22Rv1 (cell line): ENCODE measurements at regions not wholly inside any gene's neighbourhood (a gene's known extent, or its start where the extent isn't known, plus 50 kb on each side); places are given as distances from the start of the nearest gene placed in this dataset.

ENCODE experiments used
- H3K27ac ChIP-seq: fragments of 450-650 bp; 2 replicates; pipeline ENCODE4 v1.5.1; 2017
- CTCF ChIP-seq: fragments of 450-650 bp; IDR thresholded peaks from 2 replicates; pipeline ENCODE4 v1.5.1; 2017; ENCODE audit warnings: mild to moderate bottlenecking
- ZFX ChIP-seq: fragments of 450-650 bp; IDR thresholded peaks from 2 replicates; pipeline ENCODE4 v1.6.1; 2017; ENCODE audit warnings: antibody characterized with exemption, borderline replicate concordance

- no peak overlapping the region; the same call in 1 of the 2 replicates for H3K27ac ChIP-seq
- no peak for TF ChIP-seq CTCF
- TF ChIP-seq ZFX: no peak
These were observed 79.0 kb downstream of the MRPL14 start for GRCh38 chr6:44048277-44048676.

- TF ChIP-seq ZFX (no peak), CTCF (no peak)
- no peak overlapping the region for H3K27ac ChIP-seq
These were observed 79.5 kb downstream of the MRPL14 start for GRCh38 chr6:44047801-44048200.

DNA sequence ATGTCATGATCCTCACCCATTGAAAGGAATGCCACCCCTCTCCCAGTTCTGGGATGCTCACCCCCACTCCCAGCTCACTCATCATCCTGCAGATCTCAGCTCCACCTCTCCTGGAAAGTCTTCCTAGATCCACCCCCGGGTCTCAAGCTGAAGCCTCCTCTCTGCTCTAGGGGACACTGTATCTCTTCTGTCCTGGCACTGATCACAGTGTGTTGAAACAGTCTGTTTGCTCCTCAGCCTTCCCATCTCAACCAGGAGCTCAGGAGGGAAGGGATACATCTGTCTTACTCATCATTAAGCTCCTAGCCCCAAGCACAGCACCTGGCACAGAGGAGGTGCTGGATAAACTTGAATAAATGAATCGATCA, 80.1 kb downstream of the MRPL14 start:
- H3K27ac ChIP-seq: no peak overlapping the region
- no peak for TF ChIP-seq CTCF
- TF ChIP-seq ZFX: no peak

DNA sequence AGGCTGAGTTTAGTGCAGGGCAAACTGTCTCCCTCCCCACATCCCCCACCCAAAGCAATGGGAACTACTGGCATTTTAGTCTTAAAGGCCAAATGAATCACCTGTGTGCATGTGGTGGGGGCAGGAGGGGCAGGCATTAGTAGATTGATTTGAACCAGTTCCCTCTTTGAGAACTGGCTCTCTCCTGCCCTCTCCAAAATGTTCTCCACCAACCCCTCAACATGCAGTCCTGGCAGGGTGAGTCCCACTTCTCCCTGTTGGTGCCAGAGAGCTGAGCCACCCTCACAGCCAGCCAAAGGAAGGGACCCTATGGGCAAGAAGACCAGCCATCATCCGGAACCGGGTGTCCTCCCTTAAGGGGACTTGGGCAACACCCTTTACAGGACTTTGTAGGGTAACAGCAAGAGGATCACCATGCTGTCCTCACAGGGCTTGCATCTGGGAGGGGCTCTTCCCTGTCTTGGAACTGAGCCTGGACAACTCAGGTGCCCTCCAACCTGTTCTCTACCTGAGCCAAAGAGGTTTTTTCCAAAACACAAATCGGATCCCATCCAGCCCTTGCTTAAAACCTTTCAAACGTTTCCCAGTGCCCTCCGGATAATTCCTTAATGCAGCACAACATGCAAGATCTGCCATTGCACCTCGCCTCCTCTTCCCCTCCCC, 80.6 kb downstream of the MRPL14 start:
- no peak for TF ChIP-seq ZFX

DNA sequence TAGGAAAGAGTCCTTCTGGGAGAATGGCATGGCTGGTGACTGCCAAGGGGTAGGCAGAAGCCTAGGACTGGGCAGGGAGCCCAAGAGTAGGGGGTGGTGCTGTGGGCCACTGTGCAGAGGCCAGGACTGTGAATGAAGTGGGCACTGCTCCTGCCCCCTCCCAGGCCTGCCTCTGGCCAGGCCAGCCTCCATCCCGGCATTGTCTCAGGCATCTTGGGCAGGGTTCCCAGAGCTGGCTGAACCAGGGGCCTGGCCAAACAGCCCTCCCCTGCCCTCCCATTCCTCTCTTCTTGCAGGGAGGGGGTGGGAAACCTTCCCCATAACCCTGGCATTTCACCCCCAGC, 81.6 kb downstream of the MRPL14 start:
- TF ChIP-seq CTCF (no peak), ZFX (no peak)
- no peak overlapping the region for H3K27ac ChIP-seq

More for the DNA sequence above, 80.6 kb downstream of the MRPL14 start:
- H3K27ac ChIP-seq: no peak overlapping the region

GRCh38 chr6:44044940-44045671, 82.1 kb downstream of the MRPL14 start:
- H3K27ac ChIP-seq: no peak overlapping the region

GRCh38 chr6:44044154-44044539, 83.1 kb downstream of the MRPL14 start:
- no peak for TF ChIP-seq ZFX
- no peak for TF ChIP-seq CTCF
- no peak overlapping the region for H3K27ac ChIP-seq

More at GRCh38 chr6:44044940-44045671, 82.1 kb downstream of the MRPL14 start:
- no peak for TF ChIP-seq CTCF
- TF ChIP-seq ZFX: no peak
